Islet precursor cell (in vitro differentiated cells): ENCODE measurements at regions not wholly inside any gene's neighbourhood (a gene's known extent, or its start where the extent isn't known, plus 50 kb on each side); places are given as distances from the start of the nearest gene placed in this dataset.

Experiments
- DNase-seq: peaks from one replicate; pipeline ENCODE4 v3.0.0-alpha.2; 2018

DNA sequence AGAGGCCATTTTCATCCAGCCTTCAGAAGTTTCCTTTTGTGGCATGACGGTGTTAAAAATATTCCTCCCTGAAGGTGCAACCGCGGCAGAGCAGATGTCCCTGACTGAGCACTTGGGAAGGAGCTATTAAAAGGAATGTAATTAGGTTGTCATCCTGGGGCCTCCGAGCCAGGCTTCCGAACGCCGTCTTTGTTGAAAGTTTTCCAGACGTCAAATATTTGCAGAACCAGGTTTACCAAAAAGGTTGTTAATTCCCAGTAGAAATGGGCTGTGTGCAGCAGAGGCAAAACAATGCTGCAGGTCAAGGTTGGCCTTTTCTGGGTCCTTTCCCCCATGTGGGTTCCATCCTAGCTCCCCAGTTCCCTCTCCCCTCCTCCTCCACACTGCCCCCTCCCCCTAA lies 88.8 kb upstream of the CALM2 start:
- DNase-seq = peak; percentile 76

DNA sequence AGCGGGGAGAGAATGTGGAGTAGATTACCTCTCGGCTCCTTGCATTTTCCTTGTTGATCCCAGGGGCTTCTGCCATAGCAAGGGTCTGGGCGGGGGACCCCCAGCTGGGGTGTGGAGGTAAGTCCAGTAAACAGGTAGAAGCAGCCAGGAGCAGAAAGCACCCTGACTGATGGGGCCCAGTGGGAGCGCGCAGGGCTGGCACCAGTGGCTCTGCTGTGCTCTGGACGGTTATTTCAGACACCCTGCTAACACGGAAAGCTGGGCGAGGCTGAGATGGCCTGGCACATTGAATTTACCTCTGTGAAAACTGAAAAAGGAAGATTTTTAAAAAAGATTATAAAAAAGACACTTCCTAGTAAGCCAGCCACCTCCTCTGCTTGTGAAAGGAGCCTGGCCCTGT lies 88.4 kb upstream of the CALM2 start:
- DNase-seq = no peak

DNA sequence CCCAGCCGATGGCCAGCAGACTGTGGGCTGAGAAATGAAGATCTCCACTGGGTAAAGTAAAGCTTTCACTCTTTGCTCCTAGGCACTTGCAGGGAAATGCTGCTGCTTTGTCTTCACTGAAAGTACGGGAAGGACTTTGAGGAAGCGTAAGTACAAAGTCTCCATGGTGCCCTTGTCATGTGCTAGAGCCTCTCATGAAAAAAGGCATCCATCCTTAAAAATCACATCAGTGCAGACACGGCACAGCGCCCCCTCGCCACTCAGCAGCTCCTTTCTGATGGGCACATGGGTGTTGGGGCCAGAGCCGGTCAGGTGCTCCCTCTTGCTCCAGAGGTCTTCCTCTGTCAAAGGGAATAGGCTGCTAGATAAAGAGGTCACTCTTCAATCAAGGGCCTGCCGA lies 87.8 kb upstream of the CALM2 start:
- no peak for DNase-seq

DNA sequence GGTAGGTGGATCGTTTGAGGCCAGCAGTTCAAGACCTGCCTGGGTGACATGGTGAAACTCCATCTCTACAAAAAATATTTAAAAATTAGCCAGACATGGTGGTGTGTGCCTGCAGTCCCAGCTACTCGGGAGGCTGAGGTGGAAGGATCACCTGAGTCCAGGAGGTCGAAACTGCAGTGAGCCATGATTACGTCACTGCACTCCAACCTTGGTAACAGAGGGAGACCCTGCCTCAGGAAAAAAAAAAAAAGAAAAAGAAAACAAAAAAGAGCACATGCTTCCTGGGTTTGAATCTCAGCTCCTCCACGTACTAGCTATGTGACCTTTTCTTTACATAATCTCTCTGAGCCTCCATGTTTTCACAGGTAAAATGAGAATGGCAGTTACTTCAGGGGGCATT lies 86.3 kb upstream of the CALM2 start:
- DNase-seq = no peak

DNA sequence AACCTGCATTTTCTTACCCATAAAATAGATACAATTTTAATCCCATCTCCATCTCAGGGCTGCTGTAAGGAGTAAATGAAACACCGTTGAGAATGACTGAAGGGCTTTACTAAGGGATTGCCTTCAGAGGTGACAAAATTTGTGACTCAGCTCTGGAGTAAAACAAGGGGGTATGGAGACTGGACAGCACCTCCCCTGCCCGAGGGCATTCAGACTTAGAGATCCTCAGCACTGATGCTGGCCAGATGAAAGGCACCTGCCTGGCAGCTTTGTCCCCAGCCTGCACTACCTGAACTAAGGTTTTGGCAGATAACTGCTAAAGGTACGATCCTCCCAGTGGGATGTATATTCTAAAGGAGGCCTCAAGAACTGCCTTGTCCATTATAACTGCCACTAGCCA lies 84.7 kb upstream of the CALM2 start:
- peak; percentile 91 for DNase-seq

DNA sequence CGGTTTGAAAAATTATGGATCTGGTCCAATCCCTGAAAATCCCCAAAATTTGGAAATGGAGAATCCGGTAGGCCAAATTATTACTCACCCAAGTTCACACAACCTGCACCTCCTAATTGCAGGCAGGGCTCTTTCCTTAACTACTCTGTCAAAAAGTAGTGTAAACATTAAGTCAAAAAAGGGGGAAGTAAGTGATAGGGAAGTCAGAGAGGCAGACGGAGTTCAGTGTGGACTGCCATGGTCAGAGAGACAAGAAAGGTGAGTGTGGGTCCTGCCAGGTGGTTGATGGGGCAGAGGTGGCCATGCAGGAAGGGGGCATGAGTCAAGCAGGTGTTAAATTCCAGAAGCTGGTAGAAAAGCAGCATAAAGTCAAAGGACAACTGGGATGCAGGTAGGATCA lies 83.5 kb upstream of the CALM2 start:
- no peak for DNase-seq

DNA sequence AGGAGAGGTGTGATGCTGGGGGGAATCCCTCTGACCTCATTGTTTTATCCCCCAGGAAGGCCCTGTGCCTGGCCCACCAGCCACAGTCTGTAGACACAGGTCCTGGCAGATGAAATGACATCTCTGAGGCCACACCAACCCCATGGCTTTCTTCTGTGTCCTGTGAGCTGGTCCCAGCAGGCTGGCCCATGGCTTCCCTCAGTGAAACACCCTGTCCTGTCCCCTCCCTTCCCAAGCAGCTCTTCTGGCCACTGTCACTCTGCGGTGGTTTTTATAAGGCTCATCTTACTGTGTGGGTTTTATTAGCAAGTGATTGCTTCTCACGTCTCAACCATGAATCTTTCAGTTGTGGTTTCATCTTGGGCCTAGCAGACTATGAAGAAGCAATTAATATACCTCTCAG lies 81.6 kb upstream of the CALM2 start:
- no peak for DNase-seq

DNA sequence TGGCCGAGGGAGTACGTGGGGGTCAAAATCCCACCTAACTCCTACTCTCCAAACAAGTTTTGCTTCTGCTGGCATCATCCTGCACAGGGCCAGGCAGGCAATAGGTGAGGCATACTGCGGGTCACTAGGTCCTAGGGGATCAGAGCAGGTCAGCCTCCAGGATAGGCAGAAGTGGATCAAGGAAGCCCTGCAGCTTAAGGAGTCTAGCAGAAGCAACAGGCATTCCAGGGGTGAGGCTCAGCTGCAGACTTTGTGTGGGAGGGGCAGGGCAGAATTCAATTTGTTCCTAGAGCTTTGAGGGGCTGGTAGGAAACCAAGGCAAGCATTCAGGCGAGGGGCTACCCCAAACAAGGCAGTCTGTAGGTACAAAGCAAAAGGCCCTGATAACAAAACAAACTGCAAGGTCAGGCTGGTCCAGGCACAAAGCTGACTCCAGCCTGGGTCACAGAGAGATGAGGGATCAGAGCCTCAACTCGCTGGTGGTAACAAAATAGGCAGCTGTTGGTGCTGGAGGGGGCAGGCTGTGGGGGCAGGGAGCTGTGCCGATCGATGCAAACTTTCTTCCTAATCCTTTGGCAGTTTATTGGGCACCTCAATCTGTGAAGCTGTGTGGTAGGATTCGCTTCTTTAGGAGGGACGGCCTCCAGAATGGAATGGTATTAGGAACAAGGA lies 80.2 kb upstream of the CALM2 start:
- no peak for DNase-seq

DNA sequence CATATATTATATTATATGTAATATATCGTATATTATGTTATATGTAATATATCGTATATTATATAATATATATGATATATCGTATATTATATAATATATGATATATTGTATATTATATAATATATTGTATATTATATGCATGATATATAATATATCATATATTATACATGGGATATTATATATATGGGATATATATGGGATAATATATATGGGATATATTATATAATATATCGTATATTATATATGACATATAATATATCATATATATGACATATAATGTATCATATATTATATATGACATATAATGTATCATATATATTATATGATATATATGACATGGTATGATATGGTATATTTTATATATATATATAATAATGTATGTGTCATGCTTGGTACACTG lies 79.5 kb upstream of the CALM2 start:
- no peak for DNase-seq

DNA sequence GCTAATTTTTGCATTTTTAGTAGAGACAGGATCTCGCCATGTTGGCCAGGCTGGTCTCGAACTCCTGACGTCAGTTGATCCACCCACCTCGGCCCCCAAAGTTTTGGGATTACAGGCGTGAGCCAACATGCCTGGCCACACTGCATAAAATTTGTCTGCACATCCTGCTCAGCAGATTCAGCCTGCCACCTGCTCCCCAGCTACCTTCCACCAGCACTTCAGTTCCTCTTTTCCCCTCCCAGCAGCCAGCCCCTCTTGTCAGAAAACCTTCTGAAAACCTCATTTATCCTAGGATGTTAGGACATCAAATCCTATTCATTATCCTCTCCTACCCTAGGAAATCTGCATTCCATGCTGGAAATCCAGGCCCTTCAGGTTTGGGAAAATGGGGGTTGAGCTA lies 78.2 kb upstream of the CALM2 start:
- DNase-seq = no peak

DNA sequence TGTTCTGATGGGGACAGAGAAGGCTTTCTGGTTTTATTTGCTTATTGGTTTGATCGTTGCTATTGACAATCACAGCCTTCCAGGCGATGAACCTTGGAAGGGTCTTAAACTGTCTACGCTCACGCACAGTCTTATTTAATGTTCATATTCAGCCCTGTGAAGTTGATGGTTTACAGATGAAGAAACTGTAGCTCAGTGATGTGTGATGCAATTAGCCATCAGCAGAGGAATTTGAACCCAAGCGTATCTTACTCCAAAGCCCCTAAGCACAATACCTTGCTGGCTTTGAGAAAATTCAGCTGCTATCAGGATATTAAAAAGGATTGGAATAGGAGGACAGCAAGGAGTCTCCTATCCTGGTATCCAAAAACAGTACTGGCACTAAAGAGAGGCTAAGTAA lies 77.1 kb upstream of the CALM2 start:
- no peak for DNase-seq

DNA sequence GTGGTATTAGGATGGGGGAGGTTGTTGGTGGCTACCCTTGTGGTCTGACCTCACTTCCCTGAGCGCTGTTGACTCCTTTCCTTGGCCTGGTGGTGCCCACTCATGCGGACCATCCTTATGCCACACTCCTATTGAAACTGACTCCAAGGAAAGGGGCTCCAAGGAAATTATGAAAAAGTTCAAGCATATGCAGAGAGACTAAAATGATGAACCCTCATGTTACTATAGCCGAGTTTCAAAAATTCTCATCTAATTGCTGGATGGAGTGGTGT lies 75.0 kb upstream of the CALM2 start:
- DNase-seq = no peak

DNA sequence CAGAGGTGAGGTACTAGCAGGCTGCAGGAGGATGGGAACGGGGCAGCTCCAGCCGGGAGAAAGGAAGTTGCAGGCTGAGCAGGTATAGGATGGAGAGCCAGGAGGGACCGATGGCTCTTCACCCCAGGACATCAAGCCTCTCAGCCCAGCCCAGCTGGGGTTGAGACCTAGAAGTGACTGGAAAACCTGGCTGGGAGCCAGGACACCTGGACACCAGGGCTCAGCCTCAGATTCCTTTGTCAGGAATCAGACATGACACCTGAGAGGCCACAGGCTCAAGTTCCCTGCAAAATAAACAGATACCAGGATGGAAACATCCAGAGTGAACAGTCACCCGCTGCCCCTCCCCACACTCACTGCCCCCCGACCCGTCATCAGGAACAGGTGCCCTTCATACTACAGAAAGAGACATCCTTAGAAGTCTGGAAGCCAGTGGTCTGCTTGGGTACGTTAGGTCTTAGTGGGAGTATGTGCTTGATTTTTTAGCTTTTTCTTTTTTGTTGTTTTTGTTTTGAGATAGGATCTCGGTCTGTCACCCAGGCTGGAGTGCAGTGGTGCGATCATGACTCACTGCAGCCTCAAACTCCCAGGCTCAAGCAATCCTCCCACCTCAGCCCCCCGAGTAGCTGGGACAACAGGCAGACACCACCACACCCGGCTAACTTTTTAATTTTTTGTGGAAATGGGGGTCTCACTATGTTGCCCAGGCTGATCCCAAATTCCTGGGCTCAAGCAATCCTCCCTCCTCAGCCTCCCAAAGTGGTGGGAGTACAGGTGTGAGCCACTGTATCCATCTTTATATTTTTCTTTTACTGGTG lies 74.5 kb upstream of the CALM2 start:
- DNase-seq = peak; percentile 81

DNA sequence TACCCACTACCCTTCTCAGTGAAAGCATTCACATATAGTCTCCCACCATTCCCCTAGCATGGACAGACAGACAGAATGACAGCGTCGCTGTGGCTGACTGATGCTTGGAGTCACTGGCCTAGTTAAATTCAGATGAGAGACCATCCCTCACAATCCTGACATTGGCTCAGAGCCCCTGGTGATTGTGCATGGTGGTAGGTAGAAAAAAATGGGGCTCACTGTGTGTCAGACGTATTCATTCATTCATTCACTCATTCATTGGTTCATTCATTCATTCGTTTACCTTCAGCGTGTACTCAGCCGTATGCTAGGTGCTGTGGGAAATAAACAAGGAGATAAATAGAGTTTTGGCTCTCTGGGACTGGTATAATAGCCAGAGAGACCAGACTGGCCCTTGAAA lies 73.6 kb upstream of the CALM2 start:
- no peak for DNase-seq

DNA sequence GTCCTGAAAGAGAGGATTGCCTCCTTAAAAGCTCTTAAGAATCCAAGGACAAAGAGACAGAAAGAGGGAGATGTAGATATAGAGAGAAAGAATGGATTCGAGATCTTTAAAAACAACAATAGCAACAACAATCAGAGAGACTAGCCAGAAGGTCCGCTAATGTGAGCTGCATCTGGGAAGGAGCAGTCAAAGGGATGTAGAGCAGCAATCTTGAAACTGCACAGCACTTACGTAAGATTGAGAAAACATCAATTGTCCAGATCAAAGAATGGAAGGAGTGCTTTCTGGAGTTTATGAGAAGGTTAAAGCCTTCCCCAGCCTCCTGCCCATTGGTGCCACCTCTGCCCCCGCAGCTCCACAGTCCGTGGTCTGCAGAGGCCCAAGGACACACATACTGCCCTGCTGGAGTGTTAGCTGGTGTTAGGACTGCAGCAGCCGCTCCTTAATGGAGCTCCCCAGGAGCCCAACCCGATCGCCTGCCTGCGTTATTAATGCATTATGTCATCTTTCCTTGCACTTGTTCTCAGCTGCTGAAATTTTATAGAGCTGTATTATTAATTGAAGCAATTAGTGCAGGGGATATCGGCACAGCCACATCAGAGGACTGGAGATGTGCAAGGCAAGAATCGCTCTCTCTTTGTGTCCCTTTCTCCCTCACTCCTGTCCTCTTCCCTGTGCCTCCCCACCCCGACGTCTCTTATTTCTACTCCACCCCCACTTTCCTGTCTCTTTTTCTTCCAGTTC lies 73.0 kb upstream of the CALM2 start:
- no peak for DNase-seq

DNA sequence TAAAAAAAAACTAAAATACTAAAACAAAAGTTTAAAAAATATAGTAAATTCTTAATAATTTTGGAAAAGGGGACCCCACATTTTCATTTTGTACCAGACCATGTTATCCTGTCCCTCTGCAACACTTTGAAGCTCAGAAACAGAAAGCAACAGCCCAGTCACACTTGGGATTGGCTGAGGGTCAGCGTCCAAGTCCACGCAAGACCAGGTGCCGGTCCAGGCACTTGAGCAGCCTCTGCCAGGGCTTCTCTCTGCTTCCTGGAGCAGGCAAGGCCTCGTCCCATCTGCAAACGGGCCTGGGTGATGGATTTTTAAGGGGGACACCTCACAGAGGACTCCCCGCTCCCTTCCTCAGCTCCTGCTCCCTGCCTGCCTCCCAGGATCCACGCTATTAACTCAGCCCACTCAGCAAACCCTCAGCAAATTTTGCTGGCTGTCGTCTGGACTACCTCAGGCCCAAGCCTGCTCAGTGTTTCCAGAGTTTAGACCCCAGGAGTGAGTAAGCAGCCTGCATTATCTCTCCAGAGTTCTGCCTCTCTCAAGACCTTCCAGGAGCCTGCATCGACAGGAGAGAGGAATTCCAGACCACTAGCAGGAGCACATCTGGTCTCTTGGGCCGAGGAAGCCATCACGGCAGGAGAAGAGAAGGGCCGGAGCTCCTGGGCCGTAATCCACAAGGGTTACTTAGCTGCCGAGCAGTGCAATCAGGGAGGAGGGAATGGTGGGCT lies 67.4 kb upstream of the CALM2 start:
- peak; percentile 95 for DNase-seq

DNA sequence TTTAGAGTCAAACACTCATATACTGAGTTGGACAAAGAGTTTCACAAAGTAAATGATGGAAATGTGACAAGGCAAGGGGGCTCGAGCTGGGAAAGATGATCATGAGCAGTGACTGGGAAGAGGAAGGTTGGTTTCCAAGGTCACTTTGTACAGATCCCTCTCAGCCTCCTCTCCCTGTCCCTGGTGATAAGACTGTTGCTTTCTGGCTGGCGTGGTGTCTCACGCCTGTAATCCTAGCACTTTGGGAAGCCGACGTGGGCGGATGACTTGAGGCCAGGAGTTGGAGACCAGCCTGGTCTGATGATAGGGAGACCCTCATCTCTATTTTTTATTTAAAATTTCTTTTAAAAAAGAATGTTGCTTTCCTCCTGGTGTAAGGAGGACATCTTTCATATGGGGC lies 65.4 kb upstream of the CALM2 start:
- DNase-seq = no peak

DNA sequence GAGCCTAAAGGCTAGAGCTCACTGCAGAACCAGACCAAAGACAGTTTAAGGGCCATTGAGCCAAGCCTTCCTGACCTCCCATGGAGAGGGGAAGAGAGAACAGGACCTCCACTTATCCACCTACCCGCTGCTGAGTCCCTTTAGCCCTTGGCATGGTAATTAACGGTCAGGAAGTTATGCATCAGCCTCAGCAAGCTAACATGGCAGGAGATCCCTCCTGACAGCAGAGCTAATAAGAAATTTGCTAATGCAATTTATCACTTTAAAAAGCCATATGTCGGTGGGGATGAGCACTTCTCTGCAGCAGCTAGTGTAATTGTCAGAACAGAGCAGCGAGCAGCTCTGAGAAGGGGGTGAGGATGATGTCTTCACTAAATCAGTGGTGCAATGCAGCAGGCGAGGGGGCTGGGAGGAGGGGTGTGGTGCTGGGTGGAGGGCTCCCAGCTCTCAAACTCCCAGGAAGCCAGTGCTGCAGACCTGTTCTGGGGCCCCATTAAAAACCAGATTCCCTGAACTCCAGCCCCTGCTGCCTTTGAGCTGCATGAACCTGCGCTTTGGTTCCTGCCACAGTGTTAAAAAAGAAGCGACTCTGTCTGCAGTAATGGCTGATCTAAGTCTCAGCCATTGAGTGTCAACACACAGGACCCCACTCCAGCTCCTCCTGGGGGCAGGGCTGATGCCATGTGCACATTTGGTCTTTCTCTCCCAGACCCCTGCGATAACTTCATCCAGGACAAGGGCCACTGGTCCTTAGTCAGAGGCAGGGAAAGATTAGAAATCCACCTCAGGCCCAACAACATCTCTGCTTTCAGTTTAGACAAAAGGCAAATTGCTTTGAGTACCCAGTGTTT lies 63.0 kb upstream of the CALM2 start:
- peak; percentile 73 for DNase-seq

DNA sequence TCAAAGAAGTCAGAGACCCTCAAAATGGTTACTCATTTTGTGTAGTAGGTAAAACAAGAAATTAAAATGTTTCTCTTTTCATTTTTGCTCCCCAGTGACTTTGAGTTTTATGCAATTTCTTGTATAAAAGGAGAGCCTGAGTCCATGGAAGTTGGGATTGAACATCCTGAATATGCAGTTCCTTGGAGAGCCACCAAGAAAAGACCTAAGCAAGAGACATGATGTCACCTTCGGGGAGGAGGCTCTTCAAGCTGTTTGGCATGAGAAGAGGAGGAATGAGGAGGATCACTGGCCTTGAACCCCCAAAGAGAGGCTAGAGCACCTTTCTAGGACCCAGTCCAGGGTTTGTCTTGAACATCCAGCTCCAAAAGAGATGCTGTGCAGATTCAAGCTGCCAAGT lies 62.3 kb upstream of the CALM2 start:
- no peak for DNase-seq

DNA sequence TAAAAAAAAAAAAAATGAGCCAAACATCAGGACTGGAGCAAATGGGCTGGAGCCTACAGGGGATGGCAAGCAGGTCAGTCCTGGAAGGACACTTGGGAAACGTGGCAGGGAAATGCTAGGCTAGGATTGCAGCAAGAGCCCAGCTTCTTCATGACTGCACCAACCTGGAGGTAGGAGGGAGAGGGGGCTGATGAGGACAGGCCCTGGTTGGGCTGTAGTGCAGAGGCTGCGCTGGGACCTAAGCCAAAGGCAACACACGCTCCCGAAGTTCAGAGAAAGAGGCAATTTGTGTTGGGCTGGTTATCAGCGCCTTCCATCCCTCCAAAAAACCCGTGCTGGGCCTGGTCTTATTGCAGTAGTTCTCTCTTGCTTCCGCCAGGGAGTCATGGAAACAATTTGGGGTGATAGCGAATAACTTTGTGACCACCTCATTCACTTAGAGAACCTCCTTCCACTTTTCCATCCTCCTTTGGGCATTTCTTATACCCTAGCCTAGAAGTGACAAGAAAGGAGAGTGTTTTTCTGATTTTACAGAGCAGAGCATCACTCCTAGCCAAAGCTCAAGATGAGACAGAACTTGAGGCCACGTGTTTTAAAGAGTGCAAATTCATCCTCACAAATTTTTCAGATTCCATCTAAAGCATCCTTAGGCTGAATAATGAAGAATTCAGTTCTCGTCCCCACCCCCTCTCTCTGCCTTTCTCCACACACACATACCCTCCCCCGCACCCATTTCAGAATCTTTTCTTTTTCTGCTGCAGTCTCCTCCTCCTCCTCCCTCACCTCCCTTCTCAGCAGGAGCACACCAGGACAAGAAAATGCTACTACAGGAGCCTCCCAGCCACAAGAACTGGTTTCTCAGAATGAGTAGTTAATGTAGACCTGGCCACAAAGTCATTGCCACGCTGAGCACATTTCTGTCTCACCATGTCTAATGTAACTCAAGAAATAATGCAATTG lies 61.3 kb upstream of the CALM2 start:
- DNase-seq = no peak

DNA sequence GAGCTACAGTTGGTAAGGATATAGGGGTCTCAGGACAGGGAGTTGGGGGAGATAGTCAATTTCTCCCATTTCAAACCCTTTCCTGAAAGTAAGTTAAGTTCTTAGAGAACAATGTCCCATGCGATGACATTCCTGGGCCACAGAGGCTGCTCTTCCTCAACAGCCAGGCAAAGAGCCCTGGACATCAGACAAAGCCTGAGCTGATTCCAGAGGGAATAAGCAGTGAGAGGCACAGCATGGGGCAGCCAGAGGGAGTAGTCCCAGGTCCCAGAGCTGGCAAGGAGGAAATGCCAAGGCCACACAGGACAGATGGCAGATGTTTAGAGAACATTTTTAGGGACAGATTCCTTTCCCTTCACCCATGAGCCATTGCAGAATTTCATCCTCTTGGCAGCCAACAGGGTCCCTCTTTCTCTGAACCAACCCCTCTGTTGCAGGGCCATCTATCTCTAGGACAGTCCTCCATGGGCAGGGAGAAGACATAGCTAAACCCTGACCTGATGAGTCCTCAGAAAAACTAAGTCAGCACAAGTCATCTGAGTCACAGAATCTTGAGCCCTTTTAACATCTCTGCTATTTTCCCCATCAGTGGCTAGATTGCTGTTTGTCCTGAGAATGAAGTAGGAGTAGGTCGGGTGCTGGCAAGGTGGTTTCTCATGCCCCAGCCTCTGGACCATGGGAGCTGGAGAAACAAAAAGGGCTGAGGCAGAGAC lies 60.3 kb upstream of the CALM2 start:
- no peak for DNase-seq
